ENCODE measurements at regions not wholly inside any gene's neighbourhood (a gene's known extent, or its start where the extent isn't known, plus 50 kb on each side); places are given as distances from the start of the nearest gene placed in this dataset.

DNA sequence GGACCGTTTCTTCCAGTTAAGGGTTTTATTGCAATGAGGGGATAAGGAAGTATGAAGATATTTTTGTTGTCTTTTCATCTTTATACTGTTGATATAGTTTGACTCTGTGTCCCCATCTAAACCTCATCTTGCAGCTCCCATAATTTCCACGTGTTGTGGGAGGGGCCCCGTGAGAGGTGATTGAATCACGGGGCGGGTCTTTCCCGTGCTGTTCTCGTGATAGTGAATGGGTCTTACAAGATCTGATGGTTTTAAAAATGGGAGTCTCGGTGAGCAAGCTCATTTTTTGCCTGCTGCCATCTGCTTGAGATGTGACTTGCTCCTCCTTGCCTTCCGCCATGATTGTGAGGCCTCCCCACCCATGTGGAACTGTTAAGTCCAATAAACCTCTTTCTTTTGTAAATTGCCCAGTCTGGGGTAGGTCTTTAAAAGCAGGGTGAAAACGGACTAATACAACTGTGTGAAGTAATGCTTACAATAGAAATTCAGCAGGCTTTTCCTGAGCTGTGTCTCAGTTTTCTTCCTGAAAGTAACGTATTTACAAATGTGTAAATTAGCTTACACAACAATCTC, 377.3 kb downstream of the SIPA1L2 start:
- H3K18ac ChIP-seq (ENCODE audit: low read depth, low read length): no peak overlapping the region
- H3K36me3 ChIP-seq (ENCODE audit: control insufficient read depth, insufficient read depth, low read length): no peaks in the 10 kb centered on the region
- no peaks in the 10 kb centered on the region for H3K79me1 ChIP-seq (ENCODE audit: low read depth in 1 of 2, low read length in 2 of 2)
- H2BK15ac ChIP-seq (ENCODE audit: low read depth, low read length): no peak overlapping the region
- no peaks in the 10 kb centered on the region for H3K9me3 ChIP-seq (ENCODE audit: control insufficient read depth, insufficient read depth, low read length)
- no peak overlapping the region for H2BK5ac ChIP-seq (ENCODE audit: low read depth, low read length, poor library complexity, severe bottlenecking)
- CTCF ChIA-PET: no interaction called here
- H4K5ac ChIP-seq (ENCODE audit: low read depth, low read length): no peak overlapping the region
- BruUV-seq (replicated peaks): no TSS peak
- no peak overlapping the region for H3K23ac ChIP-seq (ENCODE audit: low read depth, low read length)
- no peak overlapping the region for H3K4me2 ChIP-seq (ENCODE audit: low read depth, low read length)
- H3K9ac ChIP-seq (ENCODE audit: low read depth, low read length): no peak overlapping the region
- dilution Hi-C loops (cut with HindIII; ENCODE audit: low sequenced_read_pairs, unreplicated experiment) (no loop called here), intact Hi-C loops (cut with micrococcal nuclease) (no loop called here), in situ Hi-C loops (cut with MboI; ENCODE audit: low sequenced_read_pairs) (no loop called here)
- TF ChIP-seq CEBPB (IDR thresholded peaks at IDR 0.05; ENCODE audit: low read depth, low read length) (no peak), MXI1 (IDR thresholded peaks at IDR 0.05; ENCODE audit: borderline replicate concordance, low read depth, low read length) (no peak), NFE2L2 (IDR thresholded peaks at IDR 0.05; ENCODE audit: low read depth, low read length) (no peak), RAD21 (IDR thresholded peaks at IDR 0.05; ENCODE audit: low read length) (no peak), MAFK (IDR thresholded peaks at IDR 0.05; ENCODE audit: low read depth, low read length) (no peak), POLR2A (IDR thresholded peaks at IDR 0.05; ENCODE audit: low read depth, low read length) (no peak), RCOR1 (IDR thresholded peaks at IDR 0.05; ENCODE audit: insufficient replicate concordance, low read length) (no peak), MAZ (IDR thresholded peaks at IDR 0.05; ENCODE audit: borderline replicate concordance, low read depth, low read length) (no peak), FOS (IDR thresholded peaks at IDR 0.05; ENCODE audit: low read depth, low read length) (no peak), RFX5 (IDR thresholded peaks at IDR 0.05; ENCODE audit: low read depth, low read length) (no peak)
- TF ChIP-seq, protein P1, sequence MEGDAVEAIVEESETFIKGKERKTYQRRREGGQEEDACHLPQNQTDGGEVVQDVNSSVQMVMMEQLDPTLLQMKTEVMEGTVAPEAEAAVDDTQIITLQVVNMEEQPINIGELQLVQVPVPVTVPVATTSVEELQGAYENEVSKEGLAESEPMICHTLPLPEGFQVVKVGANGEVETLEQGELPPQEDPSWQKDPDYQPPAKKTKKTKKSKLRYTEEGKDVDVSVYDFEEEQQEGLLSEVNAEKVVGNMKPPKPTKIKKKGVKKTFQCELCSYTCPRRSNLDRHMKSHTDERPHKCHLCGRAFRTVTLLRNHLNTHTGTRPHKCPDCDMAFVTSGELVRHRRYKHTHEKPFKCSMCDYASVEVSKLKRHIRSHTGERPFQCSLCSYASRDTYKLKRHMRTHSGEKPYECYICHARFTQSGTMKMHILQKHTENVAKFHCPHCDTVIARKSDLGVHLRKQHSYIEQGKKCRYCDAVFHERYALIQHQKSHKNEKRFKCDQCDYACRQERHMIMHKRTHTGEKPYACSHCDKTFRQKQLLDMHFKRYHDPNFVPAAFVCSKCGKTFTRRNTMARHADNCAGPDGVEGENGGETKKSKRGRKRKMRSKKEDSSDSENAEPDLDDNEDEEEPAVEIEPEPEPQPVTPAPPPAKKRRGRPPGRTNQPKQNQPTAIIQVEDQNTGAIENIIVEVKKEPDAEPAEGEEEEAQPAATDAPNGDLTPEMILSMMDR (conservative IDR thresholded peaks at IDR 0.05; ENCODE audit: low read depth, low read length): no peak
- TF ChIP-seq, protein P2, sequence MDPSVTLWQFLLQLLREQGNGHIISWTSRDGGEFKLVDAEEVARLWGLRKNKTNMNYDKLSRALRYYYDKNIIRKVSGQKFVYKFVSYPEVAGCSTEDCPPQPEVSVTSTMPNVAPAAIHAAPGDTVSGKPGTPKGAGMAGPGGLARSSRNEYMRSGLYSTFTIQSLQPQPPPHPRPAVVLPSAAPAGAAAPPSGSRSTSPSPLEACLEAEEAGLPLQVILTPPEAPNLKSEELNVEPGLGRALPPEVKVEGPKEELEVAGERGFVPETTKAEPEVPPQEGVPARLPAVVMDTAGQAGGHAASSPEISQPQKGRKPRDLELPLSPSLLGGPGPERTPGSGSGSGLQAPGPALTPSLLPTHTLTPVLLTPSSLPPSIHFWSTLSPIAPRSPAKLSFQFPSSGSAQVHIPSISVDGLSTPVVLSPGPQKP (IDR thresholded peaks at IDR 0.05; ENCODE audit: borderline replicate concordance, low read depth, low read length): no peak
- TF ChIP-seq, protein P3, sequence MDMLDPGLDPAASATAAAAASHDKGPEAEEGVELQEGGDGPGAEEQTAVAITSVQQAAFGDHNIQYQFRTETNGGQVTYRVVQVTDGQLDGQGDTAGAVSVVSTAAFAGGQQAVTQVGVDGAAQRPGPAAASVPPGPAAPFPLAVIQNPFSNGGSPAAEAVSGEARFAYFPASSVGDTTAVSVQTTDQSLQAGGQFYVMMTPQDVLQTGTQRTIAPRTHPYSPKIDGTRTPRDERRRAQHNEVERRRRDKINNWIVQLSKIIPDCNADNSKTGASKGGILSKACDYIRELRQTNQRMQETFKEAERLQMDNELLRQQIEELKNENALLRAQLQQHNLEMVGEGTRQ (IDR thresholded peaks at IDR 0.05; ENCODE audit: low read depth, low read length): no peak
- no peak overlapping the region for H4K91ac ChIP-seq (ENCODE audit: insufficient read depth, low read depth, low read length)
- H2BK20ac ChIP-seq (ENCODE audit: low read depth, low read length): no peak overlapping the region
- H2AFZ ChIP-seq (replicated peaks; ENCODE audit: low read length, poor library complexity): no peak overlapping the region
- no peak overlapping the region for H3K4ac ChIP-seq (ENCODE audit: low read depth, low read length)
- no peaks in the 10 kb centered on the region for H3K27me3 ChIP-seq (ENCODE audit: control insufficient read depth, insufficient read depth, low read length)
- no peaks in the 10 kb centered on the region for H3K4me1 ChIP-seq (ENCODE audit: control insufficient read depth, insufficient read depth, low read length)
- H2AK5ac ChIP-seq (ENCODE audit: low read depth, low read length): no peak overlapping the region
- H3K27ac ChIP-seq (ENCODE audit: insufficient read depth, low read length): no peak overlapping the region
- H3K4me3 ChIP-seq (ENCODE audit: insufficient read depth, low read depth, low read length): no peak overlapping the region
- H2AK9ac ChIP-seq (replicated peaks; ENCODE audit: low read depth, low read length, poor library complexity): no peak overlapping the region
- no peak overlapping the region for H4K8ac ChIP-seq (ENCODE audit: low read depth in 2 of 2, low read length in 2 of 2)
- DNase-seq (no peak), ATAC-seq (ENCODE audit: low read depth) (no peak)
- H4K20me1 ChIP-seq (ENCODE audit: insufficient read depth, low read length): no peaks in the 10 kb centered on the region
- POLR2A ChIA-PET (ENCODE audit: unreplicated experiment): no interaction called here
- WGBS, 2 experiments (ENCODE audit: extremely low coverage in 2 of 2, insufficient read length in 1 of 2): no CpG with 5 or more reads among the region's 11 CpGs
- no peak overlapping the region for H3K56ac ChIP-seq (ENCODE audit: extremely low read depth, insufficient read depth, low read length)
- no peak overlapping the region for H3K14ac ChIP-seq (replicated peaks; ENCODE audit: low read depth, low read length)
- no peak overlapping the region for H2BK120ac ChIP-seq (ENCODE audit: low read depth, low read length)
- no peaks in the 10 kb centered on the region for H3K9me1 ChIP-seq (ENCODE audit: insufficient read depth, low read length)

Data from IMR-90 (cell line).